ENCODE measurements at regions not wholly inside any gene's neighbourhood (a gene's known extent, or its start where the extent isn't known, plus 50 kb on each side); places are given as distances from the start of the nearest gene placed in this dataset.
"Not testable (repeated sequence)": the region's sequence is repeated elsewhere in the genome, so short reads cannot be mapped to it uniquely, and the experiment has no call there.

DNA sequence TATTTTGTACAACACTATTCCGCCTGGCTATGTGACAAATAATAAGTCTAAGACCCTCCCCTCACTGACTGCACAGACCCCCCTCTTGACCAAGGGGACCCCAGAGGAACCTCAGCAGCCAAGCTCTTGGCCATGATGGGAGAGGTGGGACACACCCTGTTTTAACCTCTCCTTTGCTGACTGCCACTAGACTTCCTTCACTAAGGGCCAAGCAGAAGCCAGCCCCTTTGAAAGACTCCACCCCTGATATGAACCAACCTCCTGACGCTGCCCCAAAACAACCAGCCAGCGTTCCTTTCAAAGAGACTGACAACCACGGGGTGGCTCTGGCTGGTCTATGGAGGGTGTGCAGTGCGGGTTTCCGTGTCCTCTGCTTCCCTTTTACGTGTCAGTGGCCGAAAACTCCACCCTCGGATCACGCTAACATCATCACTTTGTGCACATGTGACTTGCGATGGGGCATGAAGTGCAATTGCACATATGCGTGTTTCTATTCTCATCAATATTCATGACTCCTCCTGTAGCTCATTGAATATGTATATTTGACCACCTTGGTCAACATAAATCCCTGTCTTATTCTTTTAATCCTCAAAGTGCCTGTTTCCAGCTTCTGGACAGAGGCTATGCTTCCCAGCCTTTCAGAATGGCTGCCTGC, 643.9 kb downstream of the TBC1D22A start:
- Histone ChIP-seq H3K36me3 (ENCODE audit: control insufficient read depth, insufficient read depth, low read length) (no peaks in the 10 kb centered on the region), H3K4me1 (ENCODE audit: control insufficient read depth, insufficient read depth, low read length) (no peaks in the 10 kb centered on the region), H3K27me3 (ENCODE audit: control insufficient read depth, insufficient read depth, low read length) (no peaks in the 10 kb centered on the region), H3K9ac (ENCODE audit: low read length) (no peak overlapping the region), H3K27ac (ENCODE audit: low read depth, low read length) (no peak overlapping the region), H3K4me3 (ENCODE audit: low read length) (no peak overlapping the region)

DNA sequence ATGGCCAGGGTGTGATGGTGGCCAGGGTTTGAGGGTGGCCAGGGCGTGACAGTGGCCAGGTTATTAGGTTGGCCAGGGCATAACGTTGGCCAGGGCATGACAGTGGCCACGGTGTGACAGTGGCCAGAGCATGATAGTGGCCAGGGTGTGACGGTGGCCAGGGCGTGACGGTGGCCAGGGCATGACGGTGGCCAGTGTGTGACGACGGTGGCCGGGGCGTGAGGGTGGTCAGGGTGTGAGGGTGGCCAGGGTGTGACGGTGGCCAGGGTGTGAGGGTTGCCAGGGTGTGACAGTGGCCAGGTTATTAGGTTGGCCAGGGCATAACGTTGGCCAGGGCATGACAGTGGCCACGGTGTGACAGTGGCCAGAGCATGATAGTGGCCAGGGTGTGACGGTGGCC, 642.8 kb downstream of the TBC1D22A start:
- H3K36me3 ChIP-seq (ENCODE audit: control insufficient read depth, insufficient read depth, low read length); H3K27me3 ChIP-seq (ENCODE audit: control insufficient read depth, insufficient read depth, low read length); H3K9ac ChIP-seq (ENCODE audit: low read length); H3K27ac ChIP-seq (ENCODE audit: low read depth, low read length); H3K4me3 ChIP-seq (ENCODE audit: low read length); H3K4me1 ChIP-seq (ENCODE audit: control insufficient read depth, insufficient read depth, low read length): not testable (repeated sequence)

- no peak overlapping the region for H3K9ac ChIP-seq (ENCODE audit: low read length)
- no peaks in the 10 kb centered on the region for H3K27me3 ChIP-seq (ENCODE audit: control insufficient read depth, insufficient read depth, low read length)
- H3K4me3 ChIP-seq (ENCODE audit: low read length) = no peak overlapping the region
Measured at GRCh38 chr22:47402876-47403525, 640.6 kb downstream of the TBC1D22A start.

DNA sequence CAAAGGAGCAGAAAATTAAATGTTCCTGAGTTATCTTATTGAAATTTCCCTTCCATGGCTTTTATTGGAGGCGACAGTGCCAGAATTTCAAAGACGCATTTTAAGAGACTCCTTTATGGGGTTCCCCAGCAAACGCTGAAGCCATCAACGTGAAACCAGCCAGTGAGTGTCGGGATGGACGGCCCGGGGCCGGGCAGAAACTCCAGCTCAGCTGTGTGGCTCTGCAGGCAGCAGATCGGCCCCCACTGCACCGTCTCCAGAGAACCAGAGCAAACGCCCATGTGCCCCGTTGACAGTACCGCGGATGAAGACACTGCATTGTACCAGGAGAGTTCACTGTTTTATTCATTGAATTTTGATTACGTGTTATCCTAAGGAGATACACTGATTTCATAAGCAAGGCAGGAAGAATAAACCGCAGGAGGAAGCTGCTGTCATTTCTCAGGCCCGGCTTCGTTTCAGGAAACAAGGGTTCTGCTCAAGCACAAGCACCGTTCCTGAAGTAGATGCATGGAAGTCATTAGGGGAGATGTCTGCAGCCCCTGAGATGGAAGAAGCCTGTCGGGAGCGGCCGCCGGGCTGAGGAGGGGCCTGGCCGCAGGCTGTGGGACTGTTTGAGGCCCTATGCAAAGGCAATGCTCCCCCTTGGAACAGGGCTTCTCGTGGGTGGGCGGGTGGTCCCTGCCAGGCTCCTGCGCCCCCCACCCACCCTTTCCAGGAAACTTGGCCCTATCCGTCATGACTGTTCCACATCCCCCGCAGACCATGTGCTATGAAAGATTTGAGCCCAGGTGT, 639.7 kb downstream of the TBC1D22A start:
- Histone ChIP-seq H3K4me1 (ENCODE audit: control insufficient read depth, insufficient read depth, low read length) (no peaks in the 10 kb centered on the region), H3K27ac (ENCODE audit: low read depth, low read length) (no peak overlapping the region), H3K27me3 (ENCODE audit: control insufficient read depth, insufficient read depth, low read length) (no peaks in the 10 kb centered on the region), H3K36me3 (ENCODE audit: control insufficient read depth, insufficient read depth, low read length) (no peaks in the 10 kb centered on the region), H3K4me3 (ENCODE audit: low read length) (no peak overlapping the region), H3K9ac (ENCODE audit: low read length) (no peak overlapping the region)

More at GRCh38 chr22:47402876-47403525, 640.6 kb downstream of the TBC1D22A start:
- H3K36me3 ChIP-seq (ENCODE audit: control insufficient read depth, insufficient read depth, low read length) = no peaks in the 10 kb centered on the region
- no peaks in the 10 kb centered on the region for H3K4me1 ChIP-seq (ENCODE audit: control insufficient read depth, insufficient read depth, low read length)
- H3K27ac ChIP-seq (ENCODE audit: low read depth, low read length) = no peak overlapping the region

GRCh38 chr22:47401592-47401898, 639.1 kb downstream of the TBC1D22A start:
- Histone ChIP-seq H3K4me1 (ENCODE audit: control insufficient read depth, insufficient read depth, low read length) (no peaks in the 10 kb centered on the region), H3K9ac (ENCODE audit: low read length) (no peak overlapping the region), H3K36me3 (ENCODE audit: control insufficient read depth, insufficient read depth, low read length) (no peaks in the 10 kb centered on the region), H3K27me3 (ENCODE audit: control insufficient read depth, insufficient read depth, low read length) (no peaks in the 10 kb centered on the region), H3K27ac (ENCODE audit: low read depth, low read length) (no peak overlapping the region), H3K4me3 (ENCODE audit: low read length) (no peak overlapping the region)

- no peaks in the 10 kb centered on the region for H3K27me3 ChIP-seq (ENCODE audit: control insufficient read depth, insufficient read depth, low read length)
Measured at GRCh38 chr22:47400701-47401591, 638.5 kb downstream of the TBC1D22A start.

DNA sequence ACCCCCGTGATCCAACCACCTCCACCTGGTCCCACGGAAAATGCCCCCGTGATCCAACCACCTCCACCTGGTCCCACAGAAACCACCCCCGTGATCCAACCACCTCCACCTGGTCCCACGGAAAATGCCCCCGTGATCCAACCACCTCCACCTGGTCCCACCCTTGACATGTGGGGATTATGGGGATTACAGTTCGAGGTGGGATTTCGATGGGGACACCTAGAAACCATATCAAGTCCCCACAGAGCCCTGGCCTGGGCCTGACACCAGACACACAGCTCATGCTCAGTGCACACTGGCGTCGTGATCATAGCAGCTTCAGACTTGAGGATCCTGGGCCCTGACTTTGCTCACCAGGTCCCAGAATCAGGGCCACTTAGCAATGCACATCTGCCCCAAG, 637.7 kb downstream of the TBC1D22A start:
- H3K4me1 ChIP-seq (ENCODE audit: control insufficient read depth, insufficient read depth, low read length); H3K27ac ChIP-seq (ENCODE audit: low read depth, low read length); H3K36me3 ChIP-seq (ENCODE audit: control insufficient read depth, insufficient read depth, low read length); H3K9ac ChIP-seq (ENCODE audit: low read length); H3K27me3 ChIP-seq (ENCODE audit: control insufficient read depth, insufficient read depth, low read length); H3K4me3 ChIP-seq (ENCODE audit: low read length): not testable (repeated sequence)

More at GRCh38 chr22:47400701-47401591, 638.5 kb downstream of the TBC1D22A start:
- H3K36me3 ChIP-seq (ENCODE audit: control insufficient read depth, insufficient read depth, low read length) = no peaks in the 10 kb centered on the region
- no peaks in the 10 kb centered on the region for H3K4me1 ChIP-seq (ENCODE audit: control insufficient read depth, insufficient read depth, low read length)
- H3K9ac ChIP-seq (ENCODE audit: low read length) = no peak overlapping the region
- no peak overlapping the region for H3K4me3 ChIP-seq (ENCODE audit: low read length)
- no peak overlapping the region for H3K27ac ChIP-seq (ENCODE audit: low read depth, low read length)

GRCh38 chr22:47398921-47399790, 636.7 kb downstream of the TBC1D22A start:
- Histone ChIP-seq H3K9ac (ENCODE audit: low read length) (no peak overlapping the region), H3K4me1 (ENCODE audit: control insufficient read depth, insufficient read depth, low read length) (no peaks in the 10 kb centered on the region), H3K27me3 (ENCODE audit: control insufficient read depth, insufficient read depth, low read length) (no peaks in the 10 kb centered on the region), H3K27ac (ENCODE audit: low read depth, low read length) (no peak overlapping the region), H3K4me3 (ENCODE audit: low read length) (no peak overlapping the region), H3K36me3 (ENCODE audit: control insufficient read depth, insufficient read depth, low read length) (no peaks in the 10 kb centered on the region)

DNA sequence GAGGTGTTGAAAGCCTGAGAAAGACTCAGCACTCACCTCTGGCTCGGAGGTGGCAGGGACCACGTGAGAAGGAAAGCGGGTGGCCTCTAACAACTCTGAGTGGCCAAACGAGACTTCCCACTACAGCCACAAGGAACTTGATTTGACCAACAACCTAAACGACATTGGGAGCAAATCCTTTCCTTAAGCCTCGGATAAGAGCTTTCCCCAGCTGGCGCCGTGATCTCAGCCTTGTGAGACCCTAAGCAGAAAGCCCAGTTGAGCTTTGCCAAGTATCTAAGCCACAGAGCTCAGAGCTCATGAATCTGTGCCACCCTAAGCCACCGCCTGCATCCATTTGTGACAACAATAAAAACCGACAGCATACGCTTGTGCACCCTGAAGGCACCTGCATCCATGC, 636.0 kb downstream of the TBC1D22A start:
- H3K36me3 ChIP-seq (ENCODE audit: control insufficient read depth, insufficient read depth, low read length) = no peaks in the 10 kb centered on the region
- H3K9ac ChIP-seq (ENCODE audit: low read length) = no peak overlapping the region
- H3K27ac ChIP-seq (ENCODE audit: low read depth, low read length) = no peak overlapping the region
- H3K4me3 ChIP-seq (ENCODE audit: low read length) = no peak overlapping the region
- H3K4me1 ChIP-seq (ENCODE audit: control insufficient read depth, insufficient read depth, low read length) = no peaks in the 10 kb centered on the region
- no peaks in the 10 kb centered on the region for H3K27me3 ChIP-seq (ENCODE audit: control insufficient read depth, insufficient read depth, low read length)

- Histone ChIP-seq H3K27ac (ENCODE audit: low read depth, low read length) (no peak overlapping the region), H3K9ac (ENCODE audit: low read length) (no peak overlapping the region), H3K27me3 (ENCODE audit: control insufficient read depth, insufficient read depth, low read length) (no peaks in the 10 kb centered on the region), H3K36me3 (ENCODE audit: control insufficient read depth, insufficient read depth, low read length) (no peaks in the 10 kb centered on the region), H3K4me3 (ENCODE audit: low read length) (no peak overlapping the region), H3K4me1 (ENCODE audit: control insufficient read depth, insufficient read depth, low read length) (no peaks in the 10 kb centered on the region)
Measured at GRCh38 chr22:47397673-47398072, 635.2 kb downstream of the TBC1D22A start.

GRCh38 chr22:47396515-47396914, 634.1 kb downstream of the TBC1D22A start:
- H3K36me3 ChIP-seq (ENCODE audit: control insufficient read depth, insufficient read depth, low read length) = no peaks in the 10 kb centered on the region
- no peaks in the 10 kb centered on the region for H3K27me3 ChIP-seq (ENCODE audit: control insufficient read depth, insufficient read depth, low read length)
- H3K27ac ChIP-seq (ENCODE audit: low read depth, low read length) = no peak overlapping the region
- H3K4me1 ChIP-seq (ENCODE audit: control insufficient read depth, insufficient read depth, low read length) = no peaks in the 10 kb centered on the region
- H3K9ac ChIP-seq (ENCODE audit: low read length) = no peak overlapping the region
- no peak overlapping the region for H3K4me3 ChIP-seq (ENCODE audit: low read length)
